H1 (cell line): ENCODE measurements at regions not wholly inside any gene's neighbourhood (a gene's known extent, or its start where the extent isn't known, plus 50 kb on each side); places are given as distances from the start of the nearest gene placed in this dataset.

ENCODE experiments used
- CTCF ChIA-PET: fragments of 300-600 bp; sonication (Branson Sonifier 250); formaldehyde crosslinking; loops from one replicate; lab custom pipeline; 2021; ENCODE audit not compliant: partially characterized antibody; lab: Charles Lee
- POLR2A ChIA-PET: fragments of 300-600 bp; sonication (Branson Sonifier 250); formaldehyde crosslinking; loops from one replicate; lab custom pipeline; 2021; ENCODE audit warnings: inconsistent platforms; ENCODE audit not compliant: partially characterized antibody; lab: Charles Lee
- DNase-seq, 2 experiments: peaks; one replicate each; pipeline versions ENCODE4 v3.0.0 to v3.0.0-alpha.2; 2010 to 2022; ENCODE audit warnings: low spot score in 2 of 2, low read depth in 1 of 2, mixed read lengths in 1 of 2
- FAIRE-seq: peaks from 2 replicates; lab custom pipeline; 2011; peaks lifted over from hg19 to GRCh38; lab: Jason Lieb, UNC
- H2AFZ ChIP-seq: 2 replicates; pipeline ENCODE4 v1.8.1; 2012; ENCODE audit warnings: low read length, inconsistent platforms
- H2AK5ac ChIP-seq: 2 replicates; pipeline ENCODE4 v1.6.1; 2013; ENCODE audit warnings: low read depth, low read length
- H2BK120ac ChIP-seq: replicated peaks from 2 replicates; pipeline ENCODE3; 2013; ENCODE audit warnings: low read depth, low read length, inconsistent platforms
- H2BK12ac ChIP-seq: 2 replicates; pipeline ENCODE4 v1.6.1; 2013; ENCODE audit warnings: low read depth, low read length
- H2BK15ac ChIP-seq: 2 replicates; pipeline ENCODE4 v1.6.1; 2013; ENCODE audit warnings: low read length
- H2BK20ac ChIP-seq: 2 replicates; pipeline ENCODE4 v1.6.1; 2013; ENCODE audit warnings: low read length
- H2BK5ac ChIP-seq: 2 replicates; pipeline ENCODE4 v1.6.1; 2013; ENCODE audit warnings: low read depth, low read length
- H3K14ac ChIP-seq: 2 replicates; pipeline ENCODE4 v1.6.1; 2013; ENCODE audit warnings: inconsistent platforms; ENCODE audit not compliant: insufficient read length
- H3K18ac ChIP-seq: 2 replicates; pipeline ENCODE4 v1.6.1; 2013; ENCODE audit warnings: low read length; ENCODE audit errors: extremely low read depth
- H3K23ac ChIP-seq: 2 replicates; pipeline ENCODE4 v1.6.1; 2013; ENCODE audit warnings: inconsistent platforms; ENCODE audit not compliant: insufficient read length
- H3K23me2 ChIP-seq: 2 replicates; pipeline ENCODE4 v1.6.1; 2013; ENCODE audit warnings: low read depth, low read length
- H3K27ac ChIP-seq: 2 replicates; pipeline ENCODE4 v1.6.1; 2011; ENCODE audit warnings: low read depth, low read length, inconsistent platforms
- H3K27me3 ChIP-seq, 4 experiments: replicated peaks in 1 of 4; 1 replicate in 1 of 4; 2 replicates in 3 of 4; pipeline versions ENCODE4 v1.6.1 to v1.8.1; 2011 to 2013; ENCODE audit warnings: low read length in 3 of 4, mild to moderate bottlenecking in 3 of 4, inconsistent platforms in 2 of 4, mixed read lengths in 2 of 4, moderate library complexity in 1 of 4; ENCODE audit not compliant: control insufficient read depth in 3 of 4, insufficient read depth in 3 of 4; ENCODE audit errors: extremely low read depth in 1 of 4
- H3K36me3 ChIP-seq, 4 experiments: 2 replicates each; pipeline versions ENCODE4 v1.6.1 to v1.8.1; 2011 to 2013; ENCODE audit warnings: mild to moderate bottlenecking in 4 of 4, low read length in 3 of 4, moderate library complexity in 2 of 4, control low read depth in 1 of 4, inconsistent platforms in 1 of 4; ENCODE audit not compliant: insufficient read depth in 4 of 4, control insufficient read depth in 2 of 4
- H3K4ac ChIP-seq: replicated peaks from 2 replicates; pipeline ENCODE3; 2013; ENCODE audit warnings: low read length, low read depth, mixed read lengths, inconsistent platforms; ENCODE audit not compliant: insufficient read length
- H3K4me1 ChIP-seq, 4 experiments: replicated peaks in 1 of 4; 1 replicate in 1 of 4; 2 replicates in 3 of 4; pipeline versions ENCODE4 v1.6.1 to v1.8.1; 2011 to 2013; ENCODE audit warnings: low read length in 3 of 4, inconsistent platforms in 2 of 4, mixed read lengths in 1 of 4; ENCODE audit not compliant: insufficient read depth in 4 of 4, control insufficient read depth in 3 of 4
- H3K4me2 ChIP-seq, 2 experiments: 2 replicates each; pipeline versions ENCODE4 v1.6.1 to v1.8.1; 2011 to 2013; ENCODE audit warnings: low read depth in 2 of 2, low read length in 2 of 2, control low read depth in 1 of 2, inconsistent platforms in 1 of 2, mild to moderate bottlenecking in 1 of 2; ENCODE audit not compliant: insufficient read depth in 1 of 2
- H3K4me3 ChIP-seq, 4 experiments: fragments of 200-600, 300-600 bp in 1 of 4; sonication (generic), shearing (Covaris generic), sonication (Bioruptor Twin) in 1 of 4; 2 replicates each; pipeline versions ENCODE4 v1.5.1 to v1.8.1; 2011 to 2016; ENCODE audit warnings: low read length in 4 of 4, low read depth in 3 of 4, control low read depth in 2 of 4, inconsistent platforms in 2 of 4, mild to moderate bottlenecking in 2 of 4, mixed read lengths in 1 of 4, moderate library complexity in 1 of 4; ENCODE audit not compliant: insufficient read depth in 2 of 4; ENCODE audit errors: extremely low read depth in 1 of 4
- H3K56ac ChIP-seq: replicated peaks from 2 replicates; pipeline ENCODE3; 2013; ENCODE audit warnings: low read depth, mild to moderate bottlenecking, mixed read lengths, low read length, inconsistent platforms; ENCODE audit not compliant: insufficient read length
- H3K79me1 ChIP-seq: 2 replicates; pipeline ENCODE4 v1.6.1; 2013; ENCODE audit warnings: low read depth, low read length, control low read depth
- H3K79me2 ChIP-seq, 2 experiments: 2 replicates each; pipeline versions ENCODE4 v1.6.1 to v1.8.1; 2012 to 2013; ENCODE audit warnings: low read length in 2 of 2, mild to moderate bottlenecking in 2 of 2, inconsistent platforms in 1 of 2; ENCODE audit not compliant: insufficient read depth in 2 of 2, control insufficient read depth in 1 of 2
- H3K9ac ChIP-seq, 4 experiments: replicated peaks in 1 of 4; 1 replicate in 1 of 4; 2 replicates in 3 of 4; pipeline versions ENCODE4 v1.6.1 to v1.8.1; 2011 to 2013; ENCODE audit warnings: low read depth in 3 of 4, low read length in 3 of 4, control low read depth in 2 of 4, mild to moderate bottlenecking in 2 of 4, moderate library complexity in 2 of 4, inconsistent platforms in 1 of 4; ENCODE audit errors: extremely low read depth in 1 of 4
- H3K9me3 ChIP-seq, 2 experiments: 2 replicates each; pipeline versions ENCODE4 v1.6.1 to v1.8.1; 2012 to 2013; ENCODE audit warnings: mild to moderate bottlenecking in 2 of 2, moderate library complexity in 2 of 2, control low read depth in 1 of 2, inconsistent platforms in 1 of 2, low read depth in 1 of 2, low read length in 1 of 2, mixed read lengths in 1 of 2; ENCODE audit not compliant: insufficient read depth in 2 of 2
- H4K20me1 ChIP-seq, 2 experiments: replicated peaks in 1 of 2; 2 replicates each; pipeline versions ENCODE3 to v1.8.1; 2011 to 2013; ENCODE audit warnings: inconsistent platforms in 2 of 2, low read length in 2 of 2, mild to moderate bottlenecking in 1 of 2; ENCODE audit not compliant: insufficient read depth in 2 of 2, control insufficient read depth in 1 of 2
- H4K5ac ChIP-seq: 2 replicates; pipeline ENCODE4 v1.6.1; 2013; ENCODE audit warnings: low read length, low read depth, mixed read lengths, inconsistent platforms; ENCODE audit not compliant: insufficient read length
- H4K8ac ChIP-seq: 2 replicates; pipeline ENCODE4 v1.8.0; 2013; ENCODE audit warnings: mild to moderate bottlenecking, moderate library complexity, low read length, inconsistent platforms; ENCODE audit not compliant: insufficient read depth; ENCODE audit errors: extremely low read depth
- H4K91ac ChIP-seq: replicated peaks from 2 replicates; pipeline ENCODE3; 2013; ENCODE audit warnings: low read length, mixed read lengths, inconsistent platforms; ENCODE audit not compliant: insufficient read length
- CBX8 ChIP-seq: fragments of 300-800, 300-1000 bp; sonication (generic); IDR thresholded peaks from 2 replicates; pipeline ENCODE4 v1.7.1; 2016; ENCODE audit warnings: low read depth, low read length, borderline replicate concordance
- EP300 ChIP-seq, 2 experiments: IDR thresholded peaks; 1 replicate in 1 of 2; 2 replicates in 1 of 2; pipeline ENCODE4 v1.6.1; 2011 to 2012; ENCODE audit warnings: low read depth in 2 of 2, low read length in 2 of 2, mild to moderate bottlenecking in 2 of 2, borderline replicate concordance in 1 of 2, inconsistent platforms in 1 of 2, moderate library complexity in 1 of 2
- JUN ChIP-seq: IDR thresholded peaks from 2 replicates; pipeline ENCODE4 v1.6.1; 2011; ENCODE audit warnings: low read depth, mild to moderate bottlenecking, improper control_type of control experiment, low read length
- KDM1A ChIP-seq: fragments of 200-600, 300-600 bp; sonication (generic); IDR thresholded peaks from 2 replicates; pipeline ENCODE4 v1.7.1; 2016; ENCODE audit warnings: mild to moderate bottlenecking, low read length, borderline replicate concordance
- MAFK ChIP-seq: IDR thresholded peaks from 2 replicates; pipeline ENCODE4 v1.6.1; 2012; ENCODE audit warnings: low read depth, mild to moderate bottlenecking, improper control_type of control experiment, low read length
- WGBS, 2 experiments: shearing (Covaris generic) in 1 of 2; methylation state at CpG; one replicate each; pipeline versions ENCODE4 v1.1.6 to v1.1.7; 2013 to 2015; ENCODE audit warnings: low lambda C conversion rate in 2 of 2, mixed read lengths in 2 of 2, inconsistent platforms in 1 of 2, low coverage in 1 of 2, missing lambda C conversion rate in 1 of 2; ENCODE audit not compliant: insufficient replicate concordance in 2 of 2, insufficient coverage in 1 of 2, insufficient read length in 1 of 2; ENCODE audit errors: extremely low coverage in 1 of 2, missing lambda C conversion rate in 1 of 2; 5-methylcytosine and 5-hydroxymethylcytosine counted together

DNA sequence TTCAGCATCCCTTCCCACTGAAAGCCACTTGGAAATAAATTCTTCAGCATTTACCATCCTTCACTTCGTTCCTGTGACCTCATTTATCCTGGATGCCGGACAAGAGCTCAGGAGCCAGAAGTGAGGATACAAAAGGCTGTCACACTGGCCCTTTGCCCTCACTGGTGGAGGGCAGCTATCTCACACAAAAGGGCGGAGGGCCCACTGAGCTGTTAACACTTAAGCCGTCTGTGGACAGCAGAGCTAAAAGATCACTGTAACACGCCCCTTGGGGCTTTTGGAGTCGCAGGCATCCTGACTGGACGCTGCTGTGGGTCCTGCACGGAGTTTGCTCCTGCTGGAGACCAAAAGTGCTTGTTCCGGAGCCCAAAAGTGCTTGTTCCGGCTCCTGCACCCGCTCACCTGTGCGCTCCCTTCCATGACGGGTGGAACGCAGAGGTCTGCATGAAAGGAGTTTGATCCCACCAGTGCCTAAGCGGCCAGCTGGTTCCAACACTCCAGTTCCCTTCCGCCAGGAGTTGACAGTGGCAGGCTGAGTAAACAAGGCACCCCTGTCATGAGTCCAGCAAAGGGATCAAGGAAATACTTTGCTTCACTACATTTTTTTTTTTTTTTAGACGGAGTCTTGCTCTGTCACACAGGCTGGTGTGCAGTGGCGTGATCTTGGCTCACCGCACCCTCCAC lies 572.0 kb upstream of the LINC00305 start:
- Histone ChIP-seq H3K79me2 (no peaks in the 10 kb centered on the region), H3K36me3 (no peaks in the 10 kb centered on the region), H3K18ac (no peak overlapping the region; the same call in 1 of the 2 replicates), H4K20me1 (no peaks in the 10 kb centered on the region), H3K23ac (no peak overlapping the region), H3K56ac (no peak overlapping the region), H3K4me3 (no peak overlapping the region), H2BK120ac (no peak overlapping the region), H3K4me1 (no peaks in the 10 kb centered on the region; a peak in 1 of 7 replicates), H4K91ac (no peak overlapping the region), H2BK12ac (peak overlapping the region; percentile 50; the same call in 1 of the 2 replicates), H3K27me3 (no peaks in the 10 kb centered on the region), H3K23me2 (no peaks in the 10 kb centered on the region), H3K9me3 (0 out of 4 replicates have a peak, but pooled peaks cover 0 to 3% of the 10 kb centered on the region in 2 experiments), H2AFZ (peak overlapping the region; percentile 88; the same call in 1 of the 2 replicates), H3K9ac (no peak overlapping the region), H3K27ac (no peak overlapping the region), H4K5ac (no peak overlapping the region), H2AK5ac (no peak overlapping the region), H2BK20ac (no peak overlapping the region), H3K14ac (no peak overlapping the region), H2BK15ac (no peak overlapping the region), H3K79me1 (no peaks in the 10 kb centered on the region), H3K4ac (no peak overlapping the region), H2BK5ac (peak overlapping the region; percentile 24; the same call in 1 of the 2 replicates), H3K4me2 (no peak overlapping the region), H4K8ac (no peak overlapping the region; the same call in 1 of the 2 replicates)
- CTCF ChIA-PET: interaction anchor here (0.6 to 1.1 kb wide), 4 partner anchors 9 to 486 kb away, joined by 3 to 5 read pairs (median 3); no protein-coding TSS in a partner anchor
- WGBS, 2 experiments: 96% methylated on average over 19 of the region's 19 CpGs; no CpG with 5 or more reads in 1 of the 2 experiments
- DNase-seq: no peak
- no peak for FAIRE-seq
- TF ChIP-seq MAFK (no peak), CBX8 (no peak), KDM1A (no peak), EP300 (IDR thresholded peaks at IDR 0.05; ENCODE audit: borderline replicate concordance in 1 of 2, low read depth in 2 of 2, low read length in 2 of 2) (no peak), JUN (no peak)
- POLR2A ChIA-PET: interaction anchor here (0.7 kb wide), 1 partner anchor 184 kb away, joined by 6 read pairs; no protein-coding TSS in a partner anchor
